HG02642 (cell line): ENCODE measurements at regions not wholly inside any gene's neighbourhood (a gene's known extent, or its start where the extent isn't known, plus 50 kb on each side); places are given as distances from the start of the nearest gene placed in this dataset.

Experiments used
- ATAC-seq: cut with Tn5 transposase; IDR thresholded peaks from one replicate; pipeline ENCODE4 v1.9.1; 2021; ENCODE audit warnings: mild to moderate bottlenecking; ENCODE audit not compliant: unreplicated experiment, poor library complexity

- no peak for ATAC-seq
Measured at GRCh38 chr2:235382601-235383000, 111.2 kb upstream of the AGAP1 start.

GRCh38 chr2:235383272-235383843, 110.5 kb upstream of the AGAP1 start:
- no peak for ATAC-seq

GRCh38 chr2:235384624-235385023, 109.2 kb upstream of the AGAP1 start:
- ATAC-seq = no peak

- no peak for ATAC-seq
Measured at GRCh38 chr2:235389626-235390025, 104.2 kb upstream of the AGAP1 start.

GRCh38 chr2:235390108-235390815, 103.6 kb upstream of the AGAP1 start:
- no peak for ATAC-seq

- no peak for ATAC-seq
Measured at GRCh38 chr2:235390816-235391194, 103.0 kb upstream of the AGAP1 start.

- ATAC-seq = no peak
Measured at GRCh38 chr2:235391921-235392615, 101.8 kb upstream of the AGAP1 start.

- ATAC-seq = no peak
Measured at GRCh38 chr2:235394278-235394828, 99.5 kb upstream of the AGAP1 start.

GRCh38 chr2:235396071-235396846, 97.6 kb upstream of the AGAP1 start:
- no peak for ATAC-seq

GRCh38 chr2:235398321-235398720, 95.5 kb upstream of the AGAP1 start:
- ATAC-seq = no peak

GRCh38 chr2:235399895-235400294, 93.9 kb upstream of the AGAP1 start:
- no peak for ATAC-seq

- no peak for ATAC-seq
Measured at GRCh38 chr2:235402422-235402821, 91.4 kb upstream of the AGAP1 start.

GRCh38 chr2:235405612-235406361, 88.1 kb upstream of the AGAP1 start:
- no peak for ATAC-seq

GRCh38 chr2:235406430-235406829, 87.4 kb upstream of the AGAP1 start:
- ATAC-seq = no peak

GRCh38 chr2:235411905-235412485, 81.8 kb upstream of the AGAP1 start:
- no peak for ATAC-seq

GRCh38 chr2:235413064-235413463, 80.8 kb upstream of the AGAP1 start:
- no peak for ATAC-seq

- ATAC-seq = no peak
Measured at GRCh38 chr2:235414422-235414821, 79.4 kb upstream of the AGAP1 start.

- no peak for ATAC-seq
Measured at GRCh38 chr2:235416858-235417499, 76.9 kb upstream of the AGAP1 start.

GRCh38 chr2:235418918-235419317, 74.9 kb upstream of the AGAP1 start:
- no peak for ATAC-seq
